Ovary (tissue), 3 donors: ENCODE measurements at regions not wholly inside any gene's neighbourhood (a gene's known extent, or its start where the extent isn't known, plus 50 kb on each side); places are given as distances from the start of the nearest gene placed in this dataset.

ENCODE experiments used
- EP300 ChIP-seq: sonication (generic); formaldehyde crosslinking; IDR thresholded peaks from one replicate; pipeline ENCODE4 v1.6.1; 2017; ENCODE audit warnings: antibody characterized with exemption
- POLR2A ChIP-seq: fragments of 450-650 bp; IDR thresholded peaks from one replicate; pipeline ENCODE4 v1.6.1; 2017; ENCODE audit warnings: antibody characterized with exemption, mild to moderate bottlenecking, moderate library complexity
- TF ChIP-seq, protein P1 (sequence below), 3 donors: fragments of 450-650 bp in 2 of 3; fragments of 200-600 bp in 1 of 3; IDR thresholded peaks; one replicate each; pipeline versions ENCODE4 v1.5.1 to v1.8.0; 2016 to 2022; ENCODE audit warnings: antibody characterized with exemption in 3 of 3, mild to moderate bottlenecking in 1 of 3
- donor health status: DM: no; HTN: no; CAD: no.

DNA sequence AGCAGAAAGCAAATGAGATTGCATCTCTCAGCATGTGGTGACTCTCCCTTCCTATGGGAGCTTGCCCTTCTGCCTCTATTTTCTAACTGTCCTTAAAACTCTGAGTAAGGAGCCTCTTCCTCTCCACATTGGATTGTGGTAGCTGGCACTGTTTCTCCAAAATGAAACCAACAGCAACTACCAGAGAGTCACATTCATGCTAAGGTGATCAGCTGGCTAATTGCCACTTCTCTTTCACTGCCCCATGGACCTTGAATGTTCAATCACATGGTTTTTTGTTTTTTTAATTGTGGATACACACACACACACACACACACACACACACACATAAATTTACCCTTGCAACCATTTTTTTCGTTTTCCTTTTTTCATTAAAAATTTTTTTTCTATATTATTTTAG lies 154.7 kb upstream of the TSC22D1 start:
- TF ChIP-seq, protein P1, sequence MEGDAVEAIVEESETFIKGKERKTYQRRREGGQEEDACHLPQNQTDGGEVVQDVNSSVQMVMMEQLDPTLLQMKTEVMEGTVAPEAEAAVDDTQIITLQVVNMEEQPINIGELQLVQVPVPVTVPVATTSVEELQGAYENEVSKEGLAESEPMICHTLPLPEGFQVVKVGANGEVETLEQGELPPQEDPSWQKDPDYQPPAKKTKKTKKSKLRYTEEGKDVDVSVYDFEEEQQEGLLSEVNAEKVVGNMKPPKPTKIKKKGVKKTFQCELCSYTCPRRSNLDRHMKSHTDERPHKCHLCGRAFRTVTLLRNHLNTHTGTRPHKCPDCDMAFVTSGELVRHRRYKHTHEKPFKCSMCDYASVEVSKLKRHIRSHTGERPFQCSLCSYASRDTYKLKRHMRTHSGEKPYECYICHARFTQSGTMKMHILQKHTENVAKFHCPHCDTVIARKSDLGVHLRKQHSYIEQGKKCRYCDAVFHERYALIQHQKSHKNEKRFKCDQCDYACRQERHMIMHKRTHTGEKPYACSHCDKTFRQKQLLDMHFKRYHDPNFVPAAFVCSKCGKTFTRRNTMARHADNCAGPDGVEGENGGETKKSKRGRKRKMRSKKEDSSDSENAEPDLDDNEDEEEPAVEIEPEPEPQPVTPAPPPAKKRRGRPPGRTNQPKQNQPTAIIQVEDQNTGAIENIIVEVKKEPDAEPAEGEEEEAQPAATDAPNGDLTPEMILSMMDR (IDR thresholded peaks at IDR 0.05), result no peak
- TF ChIP-seq POLR2A, result no peak
- no peak for TF ChIP-seq EP300
